HEK293 (cell line): ENCODE measurements at regions not wholly inside any gene's neighbourhood (a gene's known extent, or its start where the extent isn't known, plus 50 kb on each side); places are given as distances from the start of the nearest gene placed in this dataset.

Experiments
- CTCF ChIA-PET: fragments of 350-600 bp; formaldehyde crosslinking; extraction: SDS; loops from one replicate; lab custom pipeline; 2021; ENCODE audit warnings: antibody characterized with exemption; lab: Yijun Ruan, JAX
- POLR2A ChIA-PET: fragments of 300-600 bp; formaldehyde crosslinking; extraction: SDS; loops from one replicate; lab custom pipeline; 2020; ENCODE audit warnings: antibody characterized with exemption, inconsistent platforms; lab: Yijun Ruan, JAX
- H3K27ac ChIP-seq: fragments of 200-500 bp; sonication (Bioruptor generic); 2 replicates; pipeline ENCODE4 v1.5.1; 2014; ENCODE audit warnings: low read depth, low read length, control low read depth, inconsistent platforms; ENCODE audit errors: extremely low read depth
- H3K36me3 ChIP-seq, 2 experiments: fragments of 200-500 bp in 1 of 2; sonication (Bioruptor generic) in 1 of 2; 1 replicate in 1 of 2; 2 replicates in 1 of 2; pipeline ENCODE4 v1.5.1; 2014 to 2017; ENCODE audit warnings: inconsistent platforms in 2 of 2, low read length in 2 of 2; ENCODE audit not compliant: control insufficient read depth in 2 of 2, insufficient read depth in 1 of 2
- H3K4me1 ChIP-seq: fragments of 200-500 bp; sonication (Bioruptor generic); 2 replicates; pipeline ENCODE4 v1.5.1; 2014; ENCODE audit warnings: mild to moderate bottlenecking, low read length, inconsistent platforms; ENCODE audit not compliant: control insufficient read depth, insufficient read depth
- H3K4me3 ChIP-seq: 2 replicates; pipeline ENCODE4 v1.5.1; 2011; ENCODE audit warnings: low read depth, mild to moderate bottlenecking, control low read depth, low read length, moderate library complexity
- H3K9me3 ChIP-seq: fragments of 200-500 bp; sonication (Bioruptor generic); 2 replicates; pipeline ENCODE4 v1.5.1; 2014; ENCODE audit warnings: low read depth, low read length, inconsistent platforms; ENCODE audit not compliant: control insufficient read depth, insufficient read depth
- GLIS1 ChIP-seq: fragments of 450-650 bp; formaldehyde crosslinking; IDR thresholded peaks from 2 replicates; pipeline ENCODE4 v1.5.1; 2016; ENCODE audit warnings: missing biosample characterization, missing genetic modification characterization
- PRDM1 ChIP-seq: fragments of 450-650 bp; formaldehyde crosslinking; IDR thresholded peaks from 2 replicates; pipeline ENCODE4; 2016; ENCODE audit warnings: missing biosample characterization, missing genetic modification characterization
- SALL2 ChIP-seq: fragments of 450-650 bp; formaldehyde crosslinking; IDR thresholded peaks from 2 replicates; pipeline ENCODE4 v1.5.0; 2017; ENCODE audit warnings: missing biosample characterization, mild to moderate bottlenecking, missing genetic modification characterization, borderline replicate concordance
- SCRT1 ChIP-seq: fragments of 450-650 bp; formaldehyde crosslinking; IDR thresholded peaks from 2 replicates; pipeline ENCODE4 v1.5.1; 2016; ENCODE audit warnings: missing biosample characterization, missing genetic modification characterization, borderline replicate concordance
- ZBTB17 ChIP-seq: fragments of 450-650 bp; formaldehyde crosslinking; IDR thresholded peaks from 2 replicates; pipeline ENCODE4 v1.5.1; 2016; ENCODE audit warnings: missing biosample characterization, missing genetic modification characterization
- ZFP3 ChIP-seq: fragments of 450-650 bp; formaldehyde crosslinking; IDR thresholded peaks from 2 replicates; pipeline ENCODE4 v1.5.1; 2016; ENCODE audit warnings: low read depth, missing biosample characterization, missing genetic modification characterization
- ZNF19 ChIP-seq: fragments of 450-650 bp; formaldehyde crosslinking; IDR thresholded peaks from 2 replicates; pipeline ENCODE4; 2016; ENCODE audit warnings: missing biosample characterization, missing genetic modification characterization, low read depth
- ZNF24 ChIP-seq: fragments of 450-650 bp; formaldehyde crosslinking; IDR thresholded peaks from 2 replicates; pipeline ENCODE4 v1.5.1; 2016; ENCODE audit warnings: missing biosample characterization, missing genetic modification characterization
- ZNF248 ChIP-seq: fragments of 450-650 bp; formaldehyde crosslinking; IDR thresholded peaks from 2 replicates; pipeline ENCODE4 v1.5.1; 2017; ENCODE audit warnings: missing biosample characterization, missing genetic modification characterization
- ZNF335 ChIP-seq: fragments of 450-650 bp; formaldehyde crosslinking; conservative IDR thresholded peaks from 2 replicates; pipeline ENCODE4 v1.5.1; 2016; ENCODE audit warnings: missing biosample characterization, missing genetic modification characterization
- ZNF785 ChIP-seq: fragments of 450-650 bp; formaldehyde crosslinking; IDR thresholded peaks from 2 replicates; pipeline ENCODE4 v1.5.1; 2016; ENCODE audit warnings: missing biosample characterization, missing genetic modification characterization
- ZNF830 ChIP-seq: fragments of 450-650 bp; IDR thresholded peaks from 2 replicates; pipeline ENCODE4 v1.5.0; 2018; ENCODE audit warnings: missing biosample characterization, missing genetic modification characterization, low read depth, mild to moderate bottlenecking, moderate library complexity
- TF ChIP-seq, protein P1 (sequence below): fragments of 450-650 bp; formaldehyde crosslinking; IDR thresholded peaks from 2 replicates; pipeline ENCODE4 v1.5.1; 2016; ENCODE audit warnings: missing biosample characterization, missing genetic modification characterization
- TF ChIP-seq, protein P2 (sequence below): IDR thresholded peaks from 2 replicates; pipeline ENCODE4 v1.6.1; 2011; ENCODE audit warnings: mild to moderate bottlenecking, low read depth, low read length, borderline replicate concordance
- TF ChIP-seq, protein P3 (sequence below): fragments of 450-650 bp; formaldehyde crosslinking; IDR thresholded peaks from 2 replicates; pipeline ENCODE4 v1.5.1; 2016; ENCODE audit warnings: missing biosample characterization, missing genetic modification characterization
- TF ChIP-seq, protein P4 (sequence below): fragments of 450-650 bp; formaldehyde crosslinking; IDR thresholded peaks from 2 replicates; pipeline ENCODE4 v1.5.1; 2016; ENCODE audit warnings: missing biosample characterization, missing genetic modification characterization, low read depth
- TF ChIP-seq, protein P5 (sequence below): fragments of 450-650 bp; formaldehyde crosslinking; IDR thresholded peaks from 2 replicates; pipeline ENCODE4 v1.5.1; 2016; ENCODE audit warnings: missing biosample characterization, missing genetic modification characterization
- TF ChIP-seq, protein P6 (sequence below): fragments of 450-650 bp; formaldehyde crosslinking; optimal IDR thresholded peaks from 2 replicates; pipeline ENCODE3; 2016; ENCODE audit warnings: missing biosample characterization, mild to moderate bottlenecking, missing genetic modification characterization

DNA sequence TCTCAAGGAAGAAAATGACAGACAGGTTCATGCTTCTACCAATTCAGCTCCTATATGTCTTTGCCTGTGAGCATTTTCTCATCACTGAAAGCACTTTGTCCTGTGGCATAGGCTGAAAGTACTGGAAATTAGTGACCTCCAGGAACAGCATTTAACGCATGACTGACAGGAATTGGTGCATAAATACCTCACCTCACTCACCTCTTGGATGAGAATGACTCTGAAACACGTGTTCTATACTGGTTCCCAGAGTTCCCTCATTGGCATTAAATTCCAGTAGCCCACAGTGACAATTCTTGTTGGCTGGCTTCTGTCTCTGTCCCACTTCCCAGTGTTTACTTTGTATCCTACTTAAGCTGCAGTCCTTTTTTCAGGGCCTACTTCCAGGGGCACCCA is 83.4 kb upstream of the MAPRE2 start:
- no peak for TF ChIP-seq ZBTB17 (tag by site-specific recombination)
- no peak for TF ChIP-seq SCRT1 (tag by site-specific recombination)
- TF ChIP-seq, protein P1, sequence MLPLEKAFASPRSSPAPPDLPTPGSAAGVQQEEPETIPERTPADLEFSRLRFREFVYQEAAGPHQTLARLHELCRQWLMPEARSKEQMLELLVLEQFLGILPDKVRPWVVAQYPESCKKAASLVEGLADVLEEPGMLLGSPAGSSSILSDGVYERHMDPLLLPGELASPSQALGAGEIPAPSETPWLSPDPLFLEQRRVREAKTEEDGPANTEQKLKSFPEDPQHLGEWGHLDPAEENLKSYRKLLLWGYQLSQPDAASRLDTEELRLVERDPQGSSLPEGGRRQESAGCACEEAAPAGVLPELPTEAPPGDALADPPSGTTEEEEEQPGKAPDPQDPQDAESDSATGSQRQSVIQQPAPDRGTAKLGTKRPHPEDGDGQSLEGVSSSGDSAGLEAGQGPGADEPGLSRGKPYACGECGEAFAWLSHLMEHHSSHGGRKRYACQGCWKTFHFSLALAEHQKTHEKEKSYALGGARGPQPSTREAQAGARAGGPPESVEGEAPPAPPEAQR (tag by site-specific recombination), result no peak
- TF ChIP-seq ZNF19 (tag by site-specific recombination), result no peak
- no peak for TF ChIP-seq ZNF335 (tag by site-specific recombination)
- no peak for TF ChIP-seq SALL2
- TF ChIP-seq, protein P2, sequence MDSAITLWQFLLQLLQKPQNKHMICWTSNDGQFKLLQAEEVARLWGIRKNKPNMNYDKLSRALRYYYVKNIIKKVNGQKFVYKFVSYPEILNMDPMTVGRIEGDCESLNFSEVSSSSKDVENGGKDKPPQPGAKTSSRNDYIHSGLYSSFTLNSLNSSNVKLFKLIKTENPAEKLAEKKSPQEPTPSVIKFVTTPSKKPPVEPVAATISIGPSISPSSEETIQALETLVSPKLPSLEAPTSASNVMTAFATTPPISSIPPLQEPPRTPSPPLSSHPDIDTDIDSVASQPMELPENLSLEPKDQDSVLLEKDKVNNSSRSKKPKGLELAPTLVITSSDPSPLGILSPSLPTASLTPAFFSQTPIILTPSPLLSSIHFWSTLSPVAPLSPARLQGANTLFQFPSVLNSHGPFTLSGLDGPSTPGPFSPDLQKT, result no peak
- no peak for TF ChIP-seq PRDM1 (tag by site-specific recombination)
- no peak for TF ChIP-seq ZNF24 (tag by site-specific recombination)
- TF ChIP-seq, protein P3, sequence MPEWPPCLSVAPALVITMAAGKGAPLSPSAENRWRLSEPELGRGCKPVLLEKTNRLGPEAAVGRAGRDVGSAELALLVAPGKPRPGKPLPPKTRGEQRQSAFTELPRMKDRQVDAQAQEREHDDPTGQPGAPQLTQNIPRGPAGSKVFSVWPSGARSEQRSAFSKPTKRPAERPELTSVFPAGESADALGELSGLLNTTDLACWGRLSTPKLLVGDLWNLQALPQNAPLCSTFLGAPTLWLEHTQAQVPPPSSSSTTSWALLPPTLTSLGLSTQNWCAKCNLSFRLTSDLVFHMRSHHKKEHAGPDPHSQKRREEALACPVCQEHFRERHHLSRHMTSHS (tag by site-specific recombination), result no peak
- TF ChIP-seq, protein P4, sequence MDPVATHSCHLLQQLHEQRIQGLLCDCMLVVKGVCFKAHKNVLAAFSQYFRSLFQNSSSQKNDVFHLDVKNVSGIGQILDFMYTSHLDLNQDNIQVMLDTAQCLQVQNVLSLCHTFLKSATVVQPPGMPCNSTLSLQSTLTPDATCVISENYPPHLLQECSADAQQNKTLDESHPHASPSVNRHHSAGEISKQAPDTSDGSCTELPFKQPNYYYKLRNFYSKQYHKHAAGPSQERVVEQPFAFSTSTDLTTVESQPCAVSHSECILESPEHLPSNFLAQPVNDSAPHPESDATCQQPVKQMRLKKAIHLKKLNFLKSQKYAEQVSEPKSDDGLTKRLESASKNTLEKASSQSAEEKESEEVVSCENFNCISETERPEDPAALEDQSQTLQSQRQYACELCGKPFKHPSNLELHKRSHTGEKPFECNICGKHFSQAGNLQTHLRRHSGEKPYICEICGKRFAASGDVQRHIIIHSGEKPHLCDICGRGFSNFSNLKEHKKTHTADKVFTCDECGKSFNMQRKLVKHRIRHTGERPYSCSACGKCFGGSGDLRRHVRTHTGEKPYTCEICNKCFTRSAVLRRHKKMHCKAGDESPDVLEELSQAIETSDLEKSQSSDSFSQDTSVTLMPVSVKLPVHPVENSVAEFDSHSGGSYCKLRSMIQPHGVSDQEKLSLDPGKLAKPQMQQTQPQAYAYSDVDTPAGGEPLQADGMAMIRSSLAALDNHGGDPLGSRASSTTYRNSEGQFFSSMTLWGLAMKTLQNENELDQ (tag by site-specific recombination), result no peak
- TF ChIP-seq, protein P5, sequence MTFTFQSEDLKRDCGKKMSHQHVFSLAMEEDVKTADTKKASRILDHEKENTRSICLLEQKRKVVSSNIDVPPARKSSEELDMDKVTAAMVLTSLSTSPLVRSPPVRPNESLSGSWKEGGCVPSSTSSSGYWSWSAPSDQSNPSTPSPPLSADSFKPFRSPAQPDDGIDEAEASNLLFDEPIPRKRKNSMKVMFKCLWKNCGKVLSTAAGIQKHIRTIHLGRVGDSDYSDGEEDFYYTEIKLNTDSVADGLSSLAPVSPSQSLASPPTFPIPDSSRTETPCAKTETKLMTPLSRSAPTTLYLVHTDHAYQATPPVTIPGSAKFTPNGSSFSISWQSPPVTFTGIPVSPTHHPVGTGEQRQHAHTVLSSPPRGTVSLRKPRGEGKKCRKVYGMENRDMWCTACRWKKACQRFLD (tag by site-specific recombination), result no peak
- TF ChIP-seq ZFP3 (tag by site-specific recombination), result no peak
- no peak for TF ChIP-seq ZNF785
- TF ChIP-seq ZNF248, result no peak
- no peak for TF ChIP-seq ZNF830 (tag by site-specific recombination)
- no peak for TF ChIP-seq GLIS1
- TF ChIP-seq, protein P6, sequence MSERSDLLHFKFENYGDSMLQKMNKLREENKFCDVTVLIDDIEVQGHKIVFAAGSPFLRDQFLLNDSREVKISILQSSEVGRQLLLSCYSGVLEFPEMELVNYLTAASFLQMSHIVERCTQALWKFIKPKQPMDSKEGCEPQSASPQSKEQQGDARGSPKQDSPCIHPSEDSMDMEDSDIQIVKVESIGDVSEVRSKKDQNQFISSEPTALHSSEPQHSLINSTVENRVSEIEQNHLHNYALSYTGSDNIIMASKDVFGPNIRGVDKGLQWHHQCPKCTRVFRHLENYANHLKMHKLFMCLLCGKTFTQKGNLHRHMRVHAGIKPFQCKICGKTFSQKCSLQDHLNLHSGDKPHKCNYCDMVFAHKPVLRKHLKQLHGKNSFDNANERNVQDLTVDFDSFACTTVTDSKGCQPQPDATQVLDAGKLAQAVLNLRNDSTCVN (tag by site-specific recombination), result no peak
- H3K4me1 ChIP-seq, result no peaks in the 10 kb centered on the region
- H3K27ac ChIP-seq, result no peak overlapping the region
- ChIA-PET CTCF (interaction anchor here (0.6 to 1.6 kb wide), 3 partner anchors 16 to 89 kb away, joined by 3 to 4 read pairs (median 3); no protein-coding TSS in a partner anchor), POLR2A (no interaction called here)
- no peaks in the 10 kb centered on the region for H3K36me3 ChIP-seq
- no peaks in the 10 kb centered on the region for H3K9me3 ChIP-seq
- no peak overlapping the region for H3K4me3 ChIP-seq
